HG03469 (cell line): ENCODE measurements at regions not wholly inside any gene's neighbourhood (a gene's known extent, or its start where the extent isn't known, plus 50 kb on each side); places are given as distances from the start of the nearest gene placed in this dataset.

Source experiments
- ATAC-seq: cut with Tn5 transposase; IDR thresholded peaks from one replicate; pipeline ENCODE4 v1.9.1; 2021; ENCODE audit warnings: mild to moderate bottlenecking, moderate library complexity, moderate number of reproducible peaks; ENCODE audit not compliant: unreplicated experiment

DNA sequence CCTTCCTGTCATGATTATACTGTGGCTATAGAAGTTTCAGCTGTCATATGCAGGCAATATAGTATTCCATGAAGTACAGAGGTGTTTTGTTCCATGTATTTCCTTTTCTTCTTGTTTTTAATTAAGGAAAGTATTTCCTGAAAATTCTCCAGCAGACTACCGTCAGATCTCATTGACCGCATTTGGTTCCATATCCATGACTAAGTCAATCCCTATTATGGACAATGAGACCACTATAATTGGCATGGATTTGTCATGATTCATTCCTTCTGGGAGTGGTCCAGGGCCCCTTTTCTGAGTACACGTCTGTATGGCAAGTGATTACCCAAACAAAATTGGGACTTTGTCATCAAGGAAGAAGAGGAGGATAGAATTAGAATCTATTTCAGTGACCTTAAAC is 283.2 kb upstream of the CLINT1 start:
- no peak for ATAC-seq

DNA sequence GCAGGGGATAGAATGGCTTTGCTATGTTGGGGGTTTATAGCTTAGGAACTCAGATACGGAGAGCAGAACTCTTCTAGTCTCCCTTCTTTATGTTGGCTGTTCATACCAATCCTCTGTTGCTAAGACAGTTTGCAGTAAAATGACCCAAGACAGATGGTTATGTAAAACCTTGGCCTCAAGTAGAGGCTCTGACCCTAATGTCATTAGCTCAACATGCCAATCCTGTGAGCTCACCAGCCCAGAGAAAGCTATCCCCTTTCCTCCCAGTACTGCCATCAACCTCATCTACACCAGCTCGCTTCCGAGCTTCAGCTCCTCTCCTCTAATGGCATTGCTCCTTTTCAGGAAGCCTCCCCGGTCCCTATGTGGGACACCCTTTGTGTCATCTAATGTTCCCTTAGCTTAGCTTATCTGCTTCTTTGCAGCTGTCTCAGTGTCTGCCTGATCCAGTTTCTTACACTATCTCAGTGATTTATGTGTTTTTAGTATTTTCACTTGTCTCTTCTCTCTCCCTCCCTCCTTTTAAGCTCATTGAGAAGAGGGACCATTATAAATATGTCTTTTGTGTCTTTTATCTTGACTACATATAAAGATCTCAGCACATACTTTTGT is 281.3 kb upstream of the CLINT1 start:
- ATAC-seq = no peak

DNA sequence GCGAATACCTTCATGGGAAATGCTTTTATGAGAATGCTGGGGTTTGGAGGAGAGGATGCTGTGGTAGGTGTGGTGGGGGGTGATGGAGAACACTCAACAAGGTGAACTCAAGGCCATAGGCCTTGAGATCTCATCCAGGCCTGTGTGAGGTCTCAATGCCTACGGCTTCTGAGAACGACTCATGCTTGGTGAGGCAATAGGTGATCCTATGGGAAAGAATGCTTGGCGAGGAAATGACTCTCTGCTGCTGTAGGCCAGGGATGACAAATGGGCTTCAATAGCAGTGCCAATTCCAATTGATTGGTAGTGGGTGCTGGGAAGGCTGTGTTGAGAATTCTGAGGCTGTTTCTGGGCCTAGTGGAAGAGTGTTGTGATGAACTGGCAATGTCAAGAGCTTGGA is 280.2 kb upstream of the CLINT1 start:
- ATAC-seq = no peak

DNA sequence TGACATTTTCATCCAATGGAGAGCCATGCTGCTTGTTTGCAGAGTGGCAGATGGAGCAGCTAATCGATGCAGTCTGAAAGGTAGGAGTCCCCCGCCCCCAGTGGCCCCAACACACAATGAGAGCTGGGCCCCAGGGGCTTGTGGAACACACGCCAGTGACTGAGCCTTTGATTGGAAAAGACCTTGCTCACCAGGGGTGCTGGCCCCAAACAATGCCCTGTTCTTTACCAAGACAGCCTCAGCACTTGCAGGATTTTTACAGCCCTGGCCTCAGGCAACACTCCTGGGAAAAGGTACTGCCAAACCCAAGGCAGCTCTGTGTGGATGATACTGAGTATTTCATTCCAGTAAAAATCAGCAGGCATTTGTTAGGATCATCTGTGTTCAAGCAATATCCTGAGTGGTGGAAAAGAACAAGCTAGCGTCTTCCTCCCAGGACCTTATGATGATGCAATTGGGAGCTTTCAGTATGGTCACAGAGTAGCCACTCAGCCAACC is 276.8 kb upstream of the CLINT1 start:
- no peak for ATAC-seq

DNA sequence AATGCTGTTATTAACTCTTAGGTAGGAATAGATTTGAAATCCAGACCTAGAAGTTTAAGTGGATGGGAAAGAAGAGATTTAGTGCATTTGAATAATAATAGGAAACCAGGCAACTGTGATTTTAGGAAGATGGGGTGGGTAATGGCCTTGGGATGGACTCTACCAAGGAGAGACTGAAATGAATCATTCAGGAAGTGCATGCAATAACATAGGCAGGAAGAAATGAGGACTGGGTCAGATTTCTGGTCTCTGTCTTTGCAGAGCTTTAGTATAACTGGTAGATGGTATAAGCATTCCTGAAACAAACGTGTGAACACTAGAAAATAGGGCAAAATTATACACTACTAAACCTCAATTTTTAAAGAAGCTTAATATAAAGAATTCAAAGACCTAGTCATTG is 274.4 kb upstream of the CLINT1 start:
- ATAC-seq = no peak

DNA sequence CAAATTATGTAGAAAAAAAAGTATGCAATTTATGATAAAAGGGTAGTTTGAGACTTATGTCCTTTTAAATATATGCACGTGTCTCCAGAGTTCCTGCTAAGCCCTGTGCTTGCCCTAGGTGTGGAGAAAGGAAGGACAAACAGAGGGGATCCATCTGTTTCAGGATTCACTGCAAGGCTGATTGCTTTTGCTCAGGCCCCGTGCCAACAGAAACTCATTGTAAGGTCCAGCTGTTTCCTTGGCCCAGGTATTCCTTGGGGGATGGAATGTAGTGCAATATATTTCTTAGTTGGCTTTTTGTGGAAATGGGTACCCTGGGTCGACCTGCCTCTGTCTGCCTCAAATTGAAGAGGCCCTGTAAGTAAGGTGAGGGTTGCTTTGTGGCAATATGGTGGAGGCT is 268.6 kb upstream of the CLINT1 start:
- ATAC-seq = no peak

DNA sequence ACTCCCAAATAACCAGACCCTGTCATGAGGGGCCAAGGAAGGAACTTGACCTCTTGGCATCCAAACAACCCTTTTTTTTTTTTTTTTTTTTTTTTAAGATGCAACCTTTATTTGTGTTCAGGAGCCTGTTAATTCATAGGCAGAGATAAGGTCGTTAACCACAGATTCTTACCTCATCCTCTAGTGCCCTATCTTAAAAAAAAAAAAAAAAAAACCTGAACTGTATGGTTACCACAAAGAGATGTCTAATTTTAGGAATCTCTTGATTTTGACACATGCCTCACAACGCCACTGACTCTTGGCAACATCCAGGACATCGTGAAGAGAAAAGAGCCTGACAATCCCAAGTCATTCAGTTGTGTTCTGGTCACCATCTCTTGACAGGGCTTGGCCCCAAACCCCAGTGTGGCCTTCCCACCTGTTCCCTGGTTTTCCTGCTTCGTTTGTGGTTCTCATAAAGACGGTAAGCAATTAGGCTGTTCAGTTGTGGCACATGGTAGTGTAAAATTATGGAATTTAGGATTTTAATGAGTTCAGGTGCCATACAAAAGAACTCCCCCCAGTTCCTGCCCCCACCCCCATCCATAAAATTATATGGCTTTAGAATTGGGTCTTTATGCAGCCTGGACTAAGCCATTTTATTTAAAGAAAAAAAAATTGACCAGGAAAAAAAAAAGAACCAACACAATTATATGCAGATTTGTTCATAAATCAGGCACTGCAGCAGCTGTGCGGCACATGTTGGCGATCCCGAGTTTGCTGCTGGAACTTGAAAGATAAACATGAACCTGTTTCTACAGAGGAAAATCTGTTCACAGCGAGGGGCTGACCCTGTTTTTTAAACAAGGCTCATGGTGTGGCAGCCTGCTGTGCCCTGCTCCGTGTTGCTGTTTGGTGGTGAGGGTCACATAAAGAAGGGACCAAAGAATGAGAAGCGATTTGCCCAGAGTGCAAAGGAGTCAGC is 267.8 kb upstream of the CLINT1 start:
- no peak for ATAC-seq

DNA sequence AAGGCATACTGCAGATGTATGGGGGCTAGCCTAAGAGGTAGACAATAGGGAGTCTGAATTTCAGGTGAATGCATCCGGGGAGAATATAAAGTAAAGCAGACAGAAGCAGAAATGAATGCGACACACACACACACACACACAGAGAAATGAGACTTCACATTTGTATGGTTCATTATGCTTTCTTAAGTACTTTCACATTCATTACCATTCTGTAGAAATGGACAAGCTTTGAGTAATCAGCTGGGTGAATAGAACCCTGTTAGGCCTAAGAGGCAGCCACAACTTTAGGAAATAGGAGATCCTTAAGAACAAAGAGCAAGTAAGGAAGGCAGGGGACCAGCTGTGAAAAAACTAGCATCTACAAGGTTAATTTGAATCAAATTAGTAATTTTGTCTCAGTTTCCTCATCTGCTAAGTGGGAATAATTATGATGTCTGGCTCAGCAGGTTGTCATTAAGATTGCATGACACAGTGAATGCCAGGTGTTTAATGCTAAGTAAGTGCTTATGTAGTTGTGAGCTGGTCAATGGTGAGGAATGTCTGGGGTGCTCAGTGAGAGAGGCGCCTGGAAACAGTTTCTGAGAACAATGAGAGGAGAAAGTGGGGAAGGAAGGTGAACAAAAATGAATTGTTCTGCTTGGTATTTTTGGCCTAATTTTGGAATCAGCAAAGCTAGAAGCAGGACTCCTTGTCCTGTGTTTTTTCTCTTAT is 265.8 kb upstream of the CLINT1 start:
- no peak for ATAC-seq

DNA sequence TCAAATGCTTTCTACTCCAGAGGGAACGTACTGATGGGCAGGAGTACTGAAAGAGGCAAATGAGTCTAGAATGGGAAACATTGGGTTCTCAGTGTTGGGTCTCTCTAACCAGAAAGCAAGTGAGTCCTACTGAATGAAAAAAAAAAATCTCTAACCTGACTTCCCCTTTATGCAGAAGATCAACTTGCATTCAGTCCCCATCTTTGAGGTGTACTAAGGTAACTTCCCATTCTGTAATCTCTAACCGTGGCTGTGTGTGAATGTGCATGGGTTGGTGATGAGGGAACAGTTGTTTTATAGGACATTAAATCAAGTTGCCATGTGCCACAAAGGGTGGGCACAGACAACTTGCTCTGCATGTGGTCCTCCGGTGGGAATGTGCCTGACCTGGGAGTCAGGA is 264.6 kb upstream of the CLINT1 start:
- no peak for ATAC-seq

DNA sequence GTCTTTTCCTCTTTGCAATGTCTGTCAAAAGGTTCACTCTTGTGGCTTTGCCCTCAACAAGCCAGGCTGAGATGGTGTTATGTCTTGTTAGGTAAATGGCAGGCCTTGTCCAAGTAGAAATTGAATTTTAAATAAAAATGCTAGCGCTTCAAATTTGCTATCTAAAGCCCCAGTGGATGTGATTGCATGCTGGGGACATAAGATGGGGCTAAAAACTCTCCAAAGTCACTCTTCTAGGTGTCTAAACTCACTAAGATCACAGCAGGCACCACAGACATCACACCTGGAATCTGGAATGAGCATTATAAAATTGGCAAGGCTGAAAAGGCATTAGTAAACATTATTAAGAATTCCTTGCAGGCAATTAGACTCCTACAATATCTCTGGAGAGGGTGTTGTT is 262.7 kb upstream of the CLINT1 start:
- no peak for ATAC-seq

DNA sequence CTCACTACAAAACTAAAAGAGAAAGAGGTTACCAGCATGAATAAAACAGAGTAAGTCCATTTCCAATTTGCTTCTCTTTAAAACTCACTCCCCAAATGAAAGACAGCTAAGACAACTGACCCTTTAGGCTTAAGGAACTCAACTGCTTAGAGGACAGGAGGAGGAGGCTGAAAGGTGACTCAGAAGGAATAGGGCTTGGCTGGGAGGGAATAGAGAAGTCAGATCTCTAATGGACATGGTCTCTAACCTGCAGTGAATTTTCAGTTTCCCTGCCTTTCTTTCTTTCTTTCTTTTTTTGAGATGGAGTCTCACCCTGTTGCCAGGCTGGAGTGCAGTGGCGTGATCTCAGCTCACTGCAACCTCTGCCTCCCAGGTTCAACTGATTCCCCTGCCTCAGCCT is 261.8 kb upstream of the CLINT1 start:
- ATAC-seq = no peak

DNA sequence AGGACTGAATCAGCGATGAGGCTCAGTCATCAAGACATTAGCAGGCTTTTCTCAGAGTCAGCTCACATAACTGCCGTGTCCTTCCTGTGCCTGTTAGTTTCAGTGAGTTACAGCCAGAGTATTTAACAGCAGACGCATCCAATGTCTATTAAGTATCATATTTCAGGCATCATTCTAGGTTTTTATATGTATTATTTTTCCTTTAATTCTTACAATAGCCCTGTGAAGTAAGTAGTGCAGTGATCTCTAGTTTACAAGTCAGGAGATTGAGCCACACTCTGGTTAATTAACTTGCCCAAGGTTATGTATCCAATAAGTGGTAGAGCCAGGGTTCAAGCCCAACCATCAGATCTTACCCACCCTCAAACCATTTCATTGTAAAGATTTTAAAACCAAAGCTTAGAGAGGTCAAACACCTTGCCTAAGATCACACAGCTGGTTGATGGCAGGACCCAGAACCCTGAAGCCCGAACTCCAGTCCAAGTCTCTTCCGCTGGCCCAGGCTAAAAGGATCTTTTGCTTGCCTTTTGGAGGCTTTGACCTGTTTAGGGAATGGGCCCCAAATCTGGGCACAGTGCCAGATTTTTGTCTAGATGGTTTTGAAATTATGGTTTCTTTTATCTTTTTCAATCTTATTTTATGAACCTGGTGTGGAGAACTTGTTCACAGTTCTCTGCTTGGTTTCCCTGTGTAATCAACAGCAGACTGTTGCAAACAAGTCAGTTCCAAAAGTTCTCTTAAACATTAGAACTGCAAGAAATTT is 261.2 kb upstream of the CLINT1 start:
- no peak for ATAC-seq

DNA sequence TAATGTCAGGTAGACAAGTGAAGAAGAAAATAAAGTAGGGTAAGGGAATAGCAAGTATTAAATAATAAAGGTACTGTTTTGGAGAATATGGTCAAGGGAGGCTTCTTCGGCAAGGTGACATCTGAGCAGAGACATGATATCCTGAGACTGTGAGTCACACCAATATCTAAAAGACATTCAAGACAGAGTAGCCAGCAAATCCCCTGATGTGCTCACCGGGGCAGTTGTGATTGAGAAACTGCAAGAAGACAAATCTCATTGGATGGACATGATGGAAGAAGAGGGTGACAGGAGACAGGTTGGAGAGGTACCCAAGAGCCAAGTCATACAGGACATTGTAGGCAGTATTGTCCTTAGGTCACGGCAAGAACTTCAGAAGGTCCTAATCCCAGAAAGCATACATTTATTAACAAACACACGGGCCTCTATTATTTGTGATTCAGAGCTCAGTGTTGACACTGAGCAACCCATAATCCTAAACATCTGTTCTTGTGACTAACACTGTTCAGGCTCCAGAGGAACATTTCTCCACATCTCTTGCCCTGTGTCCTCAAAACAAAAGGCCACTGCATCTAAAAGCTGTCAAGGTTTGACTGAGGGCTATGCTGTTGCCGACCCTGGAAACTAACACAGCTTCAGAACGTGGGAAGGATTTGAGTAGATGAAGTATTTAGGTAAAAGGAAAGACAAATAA is 258.7 kb upstream of the CLINT1 start:
- ATAC-seq = no peak

DNA sequence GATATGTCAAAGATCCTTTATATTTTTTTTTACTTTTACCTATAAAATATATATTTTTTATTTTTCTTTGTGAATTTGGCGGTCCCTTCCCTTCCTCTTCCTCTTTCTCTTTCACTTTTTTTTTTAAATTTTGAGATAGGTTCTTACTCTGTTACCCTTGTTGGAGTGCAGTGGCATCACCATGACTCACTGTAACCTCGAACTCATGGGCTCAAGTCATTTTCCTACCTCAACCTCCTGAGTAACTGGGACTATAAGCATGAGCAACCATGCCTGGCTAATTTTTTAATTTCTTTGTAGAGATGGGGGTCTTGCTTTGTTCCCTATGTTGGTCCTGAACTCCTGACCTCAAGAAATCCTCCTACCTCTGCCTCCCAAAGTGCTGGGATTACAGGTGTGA is 258.0 kb upstream of the CLINT1 start:
- ATAC-seq = no peak

DNA sequence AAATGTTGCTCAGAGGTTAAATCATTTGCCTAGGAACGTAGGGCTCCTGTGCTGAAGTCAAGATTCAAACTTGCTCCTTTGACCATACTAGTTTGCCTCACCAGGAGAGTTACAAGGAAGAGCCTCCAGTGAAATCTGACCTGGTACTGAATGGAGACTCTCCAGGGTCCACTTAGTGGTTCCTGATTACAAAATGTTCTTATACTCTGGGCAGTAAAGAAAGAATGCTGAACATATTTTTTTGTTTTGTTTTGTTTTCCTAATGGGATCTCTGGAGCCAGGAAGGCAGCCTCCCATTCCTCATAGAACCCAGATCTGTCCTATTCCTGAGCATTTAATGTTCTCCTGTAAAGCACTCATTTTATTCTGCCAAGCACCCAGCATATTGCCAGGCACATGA is 256.5 kb upstream of the CLINT1 start:
- ATAC-seq = no peak

DNA sequence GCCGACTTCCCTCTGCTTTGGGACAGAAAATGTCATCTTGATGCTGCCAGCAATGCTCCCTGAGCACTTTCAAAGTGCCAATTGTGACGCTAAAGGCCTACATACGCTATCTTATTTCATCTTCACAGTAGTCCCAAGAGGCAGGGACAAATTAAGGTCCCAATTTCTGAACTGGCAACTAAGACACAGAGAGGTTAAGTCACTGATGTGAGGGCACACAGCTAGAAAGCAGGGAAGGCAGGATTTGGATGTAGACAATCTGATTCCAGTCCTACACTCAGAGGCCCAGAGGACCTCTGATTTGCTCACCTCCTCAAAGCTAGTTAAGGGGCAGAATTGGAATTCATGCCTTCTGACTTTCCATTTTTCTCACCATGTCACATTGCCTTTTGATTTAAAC is 249.2 kb upstream of the CLINT1 start:
- ATAC-seq = no peak

DNA sequence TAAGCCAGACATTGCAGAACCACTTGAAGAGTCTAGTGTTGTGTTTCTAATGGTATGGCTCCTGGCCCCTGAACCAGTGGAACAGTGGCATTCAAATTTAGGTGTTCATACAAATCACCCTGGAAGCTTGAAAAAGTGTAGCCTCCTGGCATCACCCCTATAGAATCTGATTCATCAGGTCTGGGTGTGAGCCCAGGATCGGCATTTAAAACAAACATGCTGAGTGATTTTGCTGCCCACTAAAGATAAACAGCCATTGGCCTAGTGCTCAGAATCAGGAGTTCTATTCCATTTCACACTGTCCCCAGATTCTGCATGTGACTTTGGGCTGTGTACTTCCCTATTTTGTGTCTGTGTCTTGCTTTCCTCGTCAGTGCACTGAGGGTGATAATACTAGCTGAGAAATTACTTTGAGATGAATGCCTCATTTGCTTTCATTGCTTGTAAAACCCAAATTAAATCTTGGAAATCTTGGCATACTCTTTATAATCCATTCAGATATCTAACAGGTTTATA is 241.5 kb upstream of the CLINT1 start:
- ATAC-seq = no peak

DNA sequence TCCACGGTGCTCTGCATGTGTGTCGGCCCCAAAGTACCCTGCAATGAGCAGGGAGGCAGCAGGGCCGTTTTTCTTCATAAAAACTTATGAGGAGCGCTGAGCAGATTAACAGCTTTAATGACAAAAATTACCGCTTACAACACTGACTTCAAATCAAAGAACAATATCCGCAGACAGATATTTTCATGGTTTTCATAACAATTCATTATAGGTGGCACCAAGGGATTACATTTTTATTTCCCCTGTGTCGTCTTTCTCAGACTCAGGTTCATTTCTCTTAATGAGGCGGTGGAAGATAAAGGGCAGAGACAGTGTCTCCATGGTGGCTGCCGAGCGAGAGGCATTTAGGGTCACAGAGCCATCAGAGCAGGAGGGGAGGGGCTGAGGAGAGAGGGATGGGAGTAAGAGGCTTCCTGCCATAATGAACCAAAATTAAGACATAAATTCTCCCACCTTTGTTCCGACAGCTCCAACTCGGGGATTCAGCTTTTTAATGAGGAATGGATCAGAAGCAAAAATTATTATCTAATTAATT is 240.7 kb upstream of the CLINT1 start:
- no peak for ATAC-seq

DNA sequence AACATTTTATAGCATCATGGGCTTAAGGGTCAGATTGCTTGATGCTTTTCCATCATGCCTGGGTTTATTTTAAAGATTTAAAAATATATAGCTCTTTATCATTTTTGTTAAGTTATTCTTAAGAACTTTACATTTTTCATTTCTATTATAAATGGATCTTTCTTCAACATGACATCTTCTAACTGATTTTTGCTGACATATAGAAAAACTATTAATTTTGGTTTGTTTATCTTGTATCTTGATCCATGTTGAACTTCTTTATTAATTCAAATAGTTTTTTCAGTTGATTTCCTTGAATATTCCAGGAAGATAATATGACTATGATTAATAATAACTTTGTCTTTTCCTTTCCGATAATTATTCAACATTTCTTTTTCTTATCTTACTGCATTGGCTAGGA is 237.9 kb upstream of the CLINT1 start:
- no peak for ATAC-seq

DNA sequence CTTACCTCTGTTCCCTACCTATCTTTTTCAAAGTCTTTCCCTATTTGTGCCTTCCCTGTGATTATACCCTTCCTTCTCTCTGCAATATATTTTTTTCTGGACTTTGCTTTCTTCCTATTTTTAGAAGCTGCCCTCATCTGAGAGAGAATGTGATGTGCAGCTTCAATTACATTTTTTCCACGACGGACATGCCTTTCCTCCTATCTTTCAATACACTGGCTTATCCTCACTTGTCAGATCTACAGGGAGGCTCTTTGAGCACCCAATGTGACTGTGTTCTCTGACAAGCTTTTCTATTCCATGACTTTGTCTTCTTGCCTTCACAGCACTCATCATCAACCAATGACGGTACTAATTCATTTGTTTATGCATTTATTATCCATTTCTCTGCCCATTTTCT is 227.9 kb upstream of the CLINT1 start:
- no peak for ATAC-seq
